HepG2 (cell line): ENCODE measurements at regions not wholly inside any gene's neighbourhood (a gene's known extent, or its start where the extent isn't known, plus 50 kb on each side); places are given as distances from the start of the nearest gene placed in this dataset.

Experiments used
- ATAC-seq: fragments of 200-7000 bp; cut with Tn5 transposase; 3 replicates; pipeline ENCODE4 v1.9.1; 2020; ENCODE audit warnings: mild to moderate bottlenecking, moderate library complexity
- BruUV-seq: library from RNA; stranded (reverse); fragments of 400-500 nt; replicated peaks from 2 replicates; lab custom pipeline; 2021; lab: Mats Ljungman, UMichigan
- CTCF ChIA-PET: fragments of 300-600 bp; formaldehyde crosslinking; extraction: SDS; loops from one replicate; lab custom pipeline; 2021; ENCODE audit warnings: low total read pairs, inconsistent platforms, low intra/inter-chr PET ratio; lab: Yijun Ruan, JAX
- POLR2A ChIA-PET: fragments of 350-600 bp; sonication (Branson Sonifier 250); formaldehyde crosslinking; loops from one replicate; lab custom pipeline; 2020; ENCODE audit warnings: antibody characterized with exemption, inconsistent platforms; lab: Yijun Ruan, JAX
- DNase-seq: peaks from one replicate; pipeline ENCODE4 v3.0.0-alpha.2; 2015; ENCODE audit warnings: low spot score
- FAIRE-seq: peaks from 3 replicates; lab custom pipeline; 2011; peaks lifted over from hg19 to GRCh38; lab: Jason Lieb, UNC
- H2AFZ ChIP-seq: one replicate; pipeline ENCODE4 v1.6.1; 2011; ENCODE audit warnings: low read length, inconsistent platforms
- H3K27ac ChIP-seq: fragments of 300-600 bp; 3 replicates; pipeline ENCODE4 v1.8.0; 2011; ENCODE audit warnings: mixed run types, mild to moderate bottlenecking, mixed read lengths, low read length, inconsistent platforms; ENCODE audit not compliant: insufficient read depth; ENCODE audit errors: extremely low read length
- H3K27me3 ChIP-seq, 2 experiments: fragments of 200-600 bp in 1 of 2; 2 replicates in 1 of 2; 3 replicates in 1 of 2; pipeline versions ENCODE4 v1.6.0 to v1.8.0; 2011; ENCODE audit warnings: low read length in 2 of 2, mild to moderate bottlenecking in 2 of 2, moderate library complexity in 2 of 2, inconsistent platforms in 1 of 2; ENCODE audit not compliant: insufficient read depth in 2 of 2, control insufficient read depth in 1 of 2
- H3K36me3 ChIP-seq, 2 experiments: fragments of 200-600 bp in 1 of 2; replicated peaks in 1 of 2; 2 replicates in 1 of 2; 3 replicates in 1 of 2; pipeline versions ENCODE4 v1.5.1 to v1.8.0; 2011; ENCODE audit warnings: low read length in 2 of 2, inconsistent platforms in 1 of 2; ENCODE audit not compliant: insufficient read depth in 2 of 2, control insufficient read depth in 1 of 2
- H3K4me1 ChIP-seq: 2 replicates; pipeline ENCODE4 v1.5.1; 2012; ENCODE audit warnings: low read length, inconsistent platforms; ENCODE audit not compliant: insufficient read depth
- H3K4me2 ChIP-seq: 2 replicates; pipeline ENCODE4 v1.6.0; 2011; ENCODE audit warnings: low read depth, low read length, inconsistent platforms
- H3K4me3 ChIP-seq, 3 experiments: fragments of 200-600 bp in 1 of 3; sonication (generic), shearing (Covaris generic) in 1 of 3; replicated peaks in 1 of 3; 2 replicates each; pipeline ENCODE4 v1.5.1; 2011 to 2016; ENCODE audit warnings: low read length in 3 of 3, inconsistent platforms in 2 of 3, low read depth in 2 of 3, mild to moderate bottlenecking in 2 of 3, control low read depth in 1 of 3, mixed read lengths in 1 of 3; ENCODE audit not compliant: insufficient read depth in 1 of 3
- H3K79me2 ChIP-seq: one replicate; pipeline ENCODE4 v1.6.1; 2011; ENCODE audit warnings: low read length, inconsistent platforms; ENCODE audit not compliant: insufficient read depth
- H3K9ac ChIP-seq: 2 replicates; pipeline ENCODE4 v1.6.0; 2011; ENCODE audit warnings: mild to moderate bottlenecking, low read depth, low read length, inconsistent platforms; ENCODE audit not compliant: insufficient read depth
- H3K9me3 ChIP-seq: 2 replicates; pipeline ENCODE4 v1.5.1; 2012; ENCODE audit warnings: mild to moderate bottlenecking, low read length
- H4K20me1 ChIP-seq: 2 replicates; pipeline ENCODE4 v1.6.0; 2011; ENCODE audit warnings: inconsistent platforms, mild to moderate bottlenecking, low read length, moderate library complexity; ENCODE audit not compliant: insufficient read depth
- ATF2 ChIP-seq: sonication (generic); formaldehyde crosslinking; IDR thresholded peaks from 2 replicates; pipeline ENCODE4 v1.4.0; 2020; ENCODE audit warnings: missing genetic modification reagents
- HIVEP1 ChIP-seq: sonication (generic); formaldehyde crosslinking; IDR thresholded peaks from 2 replicates; pipeline ENCODE4 v1.4.0; 2020; ENCODE audit warnings: mild to moderate bottlenecking, missing genetic modification reagents
- LBX2 ChIP-seq: sonication (generic); formaldehyde crosslinking; IDR thresholded peaks from 2 replicates; pipeline ENCODE4 v1.5.0; 2020; ENCODE audit warnings: missing genetic modification reagents, mild to moderate bottlenecking, borderline replicate concordance
- MEIS2 ChIP-seq: sonication (generic); formaldehyde crosslinking; IDR thresholded peaks from 2 replicates; pipeline ENCODE4 v1.9.0; 2021; ENCODE audit warnings: mild to moderate bottlenecking, missing genetic modification reagents
- MLX ChIP-seq: IDR thresholded peaks from 2 replicates; pipeline ENCODE4 v1.6.1; 2016
- RCOR2 ChIP-seq: IDR thresholded peaks from 2 replicates; pipeline ENCODE4 v1.6.1; 2016; ENCODE audit warnings: missing biosample characterization, missing genetic modification reagents
- RFX5 ChIP-seq: IDR thresholded peaks from 2 replicates; pipeline ENCODE4 v1.6.1; 2011; ENCODE audit warnings: low read depth, low read length, improper control_type of control experiment
- TOE1 ChIP-seq: sonication (generic); formaldehyde crosslinking; IDR thresholded peaks from 2 replicates; pipeline ENCODE4 v1.4.0; 2020; ENCODE audit warnings: mild to moderate bottlenecking, missing genetic modification reagents
- TRAFD1 ChIP-seq: sonication (generic); formaldehyde crosslinking; IDR thresholded peaks from 2 replicates; pipeline ENCODE4 v1.5.1; 2020; ENCODE audit warnings: missing genetic modification reagents, mild to moderate bottlenecking, borderline replicate concordance
- YEATS4 ChIP-seq: sonication (generic); formaldehyde crosslinking; IDR thresholded peaks from 2 replicates; pipeline ENCODE4 v1.4.0; 2020; ENCODE audit warnings: missing genetic modification reagents, borderline replicate concordance
- ZNF256 ChIP-seq: sonication (generic); formaldehyde crosslinking; conservative IDR thresholded peaks from 2 replicates; pipeline ENCODE4 v1.4.0; 2020; ENCODE audit warnings: missing genetic modification reagents
- ZNF441 ChIP-seq: sonication (generic); formaldehyde crosslinking; IDR thresholded peaks from 2 replicates; pipeline ENCODE4 v1.7.0; 2021; ENCODE audit warnings: missing genetic modification reagents, borderline replicate concordance
- WGBS: methylation state at CpG from one replicate; pipeline ENCODE4 v1.1.6; 2017; ENCODE audit warnings: low lambda C conversion rate; 5-methylcytosine and 5-hydroxymethylcytosine counted together
- in situ Hi-C: cut with HindIII; loops from 2 replicates; pipeline ENCODE4 v1.10.0; 2017; ENCODE audit warnings: low pct_unique_long_range_greater_than_20kb; ENCODE audit not compliant: extremely low pct_ligation_motif_present
- intact Hi-C: fragments of 100-400 bp; cut with micrococcal nuclease; formaldehyde crosslinking; loops from one replicate; pipeline ENCODE4 v1.10.0; 2022; ENCODE audit not compliant: unreplicated experiment
- TF ChIP-seq, protein P1 (sequence below): sonication (generic); formaldehyde crosslinking; IDR thresholded peaks from 2 replicates; pipeline ENCODE4 v1.5.0; 2020; ENCODE audit warnings: mild to moderate bottlenecking, missing genetic modification reagents

DNA sequence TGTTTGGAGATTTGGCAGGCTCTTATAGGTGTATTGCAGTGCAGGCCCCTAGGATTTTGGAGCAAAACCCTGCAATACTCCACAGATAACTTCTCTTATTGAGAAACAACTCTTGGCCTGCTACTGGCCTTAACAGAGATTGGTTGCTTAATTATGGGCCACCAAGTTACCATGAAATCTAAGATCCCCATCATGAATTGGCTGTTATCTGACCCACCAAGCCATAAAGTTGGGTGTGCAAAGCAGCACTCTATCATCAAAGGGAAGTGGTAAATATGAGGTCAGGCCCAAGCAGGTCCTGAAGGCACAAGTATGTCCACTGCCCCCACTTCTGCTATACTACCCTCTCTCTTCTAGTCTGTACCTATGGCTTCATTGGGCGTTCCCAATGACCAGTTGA, 130.0 kb upstream of the TNFSF4 start (continued):
- no peak for TF ChIP-seq TRAFD1 (CRISPR knock-in tag)
- TF ChIP-seq HIVEP1: no peak
- TF ChIP-seq YEATS4 (CRISPR knock-in tag): no peak

- no TSS peak for BruUV-seq
- no peak for FAIRE-seq
- ChIA-PET POLR2A (no interaction called here), CTCF (no interaction called here)
- Histone ChIP-seq H3K27ac (no peak overlapping the region), H2AFZ (no peak overlapping the region), H3K4me1 (peaks cover 11% of the 10 kb centered on the region; the same call in 1 of the 2 replicates), H3K4me3 (no peak overlapping the region), H3K9ac (no peak overlapping the region), H4K20me1 (no peaks in the 10 kb centered on the region), H3K4me2 (no peak overlapping the region), H3K36me3 (no peaks in the 10 kb centered on the region), H3K9me3 (no peaks in the 10 kb centered on the region)
- intact Hi-C loops: no loop called here
- no peak for ATAC-seq
- in situ Hi-C loops: no loop called here
- no peak for DNase-seq
- WGBS: 28% methylated on average over 5 of the region's 5 CpGs
- TF ChIP-seq TOE1 (CRISPR knock-in tag) (no peak), ATF2 (no peak), RFX5 (no peak), RCOR2 (CRISPR knock-in tag) (no peak), ZNF256 (no peak), LBX2 (CRISPR knock-in tag) (no peak), ZNF441 (CRISPR knock-in tag) (no peak), MEIS2 (CRISPR knock-in tag) (no peak), MLX (CRISPR knock-in tag) (no peak)
- TF ChIP-seq, protein P1, sequence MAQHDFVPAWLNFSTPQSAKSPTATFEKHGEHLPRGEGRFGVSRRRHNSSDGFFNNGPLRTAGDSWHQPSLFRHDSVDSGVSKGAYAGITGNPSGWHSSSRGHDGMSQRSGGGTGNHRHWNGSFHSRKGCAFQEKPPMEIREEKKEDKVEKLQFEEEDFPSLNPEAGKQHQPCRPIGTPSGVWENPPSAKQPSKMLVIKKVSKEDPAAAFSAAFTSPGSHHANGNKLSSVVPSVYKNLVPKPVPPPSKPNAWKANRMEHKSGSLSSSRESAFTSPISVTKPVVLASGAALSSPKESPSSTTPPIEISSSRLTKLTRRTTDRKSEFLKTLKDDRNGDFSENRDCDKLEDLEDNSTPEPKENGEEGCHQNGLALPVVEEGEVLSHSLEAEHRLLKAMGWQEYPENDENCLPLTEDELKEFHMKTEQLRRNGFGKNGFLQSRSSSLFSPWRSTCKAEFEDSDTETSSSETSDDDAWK (CRISPR knock-in tag): no peak
- TF ChIP-seq, all 625 proteins: peak for 0
- Histone ChIP-seq H3K79me2 (no peaks in the 10 kb centered on the region), H3K27me3 (no peaks in the 10 kb centered on the region)
Observed at GRCh38 chr1:173341307-173341706, 134.2 kb upstream of the TNFSF4 start.
